HG02884 (cell line): ENCODE measurements at regions not wholly inside any gene's neighbourhood (a gene's known extent, or its start where the extent isn't known, plus 50 kb on each side); places are given as distances from the start of the nearest gene placed in this dataset.
"Not testable (repeated sequence)": the region's sequence is repeated elsewhere in the genome, so short reads cannot be mapped to it uniquely, and the experiment has no call there.

Experiments used
- ATAC-seq: cut with Tn5 transposase; IDR thresholded peaks from one replicate; pipeline ENCODE4 v1.9.1; 2021; ENCODE audit warnings: mild to moderate bottlenecking, moderate library complexity; ENCODE audit not compliant: unreplicated experiment

DNA sequence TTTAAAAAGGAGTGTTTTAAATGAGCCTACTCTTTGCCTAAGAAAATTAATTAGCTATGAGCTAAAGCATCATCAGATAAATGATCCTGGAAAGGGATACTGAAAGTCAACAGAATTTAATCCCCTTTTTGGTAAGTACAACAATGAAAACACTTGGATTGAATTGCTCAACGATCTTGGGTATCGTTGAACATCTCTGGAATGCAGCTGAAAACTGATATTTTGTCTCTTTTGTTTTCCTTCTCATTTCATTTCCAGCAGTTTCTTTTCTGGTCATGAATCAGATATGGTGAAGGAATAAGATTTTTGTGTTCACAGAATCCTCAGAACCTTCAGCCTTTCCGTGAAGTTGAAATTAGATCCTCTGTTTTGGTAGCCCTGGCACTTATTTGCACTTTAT lies 771.2 kb downstream of the FSCB start:
- no peak for ATAC-seq

DNA sequence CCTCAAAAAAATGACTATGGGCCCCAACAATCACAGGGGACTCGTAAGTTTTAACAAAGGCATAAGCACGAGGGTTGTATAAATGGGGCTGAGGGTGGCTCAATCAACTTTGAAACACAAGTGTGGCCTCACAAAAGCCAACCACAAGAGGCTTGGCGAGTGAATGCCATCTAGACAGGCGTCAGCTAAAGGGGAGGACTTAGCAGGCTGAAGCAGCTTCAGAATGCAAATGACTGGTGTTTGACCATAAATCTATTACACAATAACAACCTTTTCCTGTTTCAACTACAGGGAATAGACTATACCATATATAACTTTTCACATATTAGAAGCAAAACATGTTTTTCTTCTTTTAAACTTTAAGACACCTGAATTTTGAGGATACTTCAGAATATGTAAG lies 777.9 kb downstream of the FSCB start:
- no peak for ATAC-seq

- ATAC-seq = no peak
Measured at GRCh38 chr14:43706900-43707299, 800.2 kb downstream of the FSCB start.

- not testable (repeated sequence) for ATAC-seq
Measured at GRCh38 chr14:43698561-43699284, 808.4 kb downstream of the FSCB start.

DNA sequence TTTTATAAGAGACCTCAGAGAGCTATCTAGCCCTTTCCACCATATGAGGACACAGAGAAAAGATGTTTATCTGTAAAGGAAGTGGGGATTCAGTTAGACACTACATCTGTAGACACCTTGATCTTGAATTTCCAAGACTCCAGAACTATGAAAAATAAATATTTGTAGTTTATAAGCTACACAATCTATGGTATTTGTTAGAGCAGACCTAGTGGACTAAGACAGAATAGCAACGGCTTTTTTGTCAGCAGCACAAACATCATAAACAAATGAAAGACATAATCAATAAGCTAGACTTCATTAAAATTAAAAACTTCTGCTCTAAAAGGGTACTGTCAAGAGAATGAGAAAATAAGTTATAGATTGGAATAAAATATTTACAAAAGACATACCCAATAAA lies 810.1 kb downstream of the FSCB start:
- no peak for ATAC-seq

DNA sequence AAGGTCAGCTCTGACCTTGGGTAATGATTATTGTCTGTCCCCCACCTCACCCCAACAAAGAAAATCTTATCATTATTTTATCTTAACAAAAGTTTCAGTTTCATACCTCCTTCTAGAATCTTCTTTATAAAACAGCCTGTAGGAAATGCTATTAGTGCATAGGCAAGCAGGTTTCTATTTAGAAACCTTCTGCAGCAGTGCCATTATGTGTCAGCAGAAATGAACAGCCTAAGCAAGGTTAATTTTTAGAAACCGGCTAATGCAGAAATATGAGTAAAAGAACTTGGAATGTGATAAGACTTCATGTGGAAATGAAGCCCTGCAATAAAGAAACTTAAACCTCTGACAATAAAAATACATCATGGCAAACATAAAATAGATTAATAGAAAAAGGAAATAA lies 814.4 kb downstream of the FSCB start:
- no peak for ATAC-seq

DNA sequence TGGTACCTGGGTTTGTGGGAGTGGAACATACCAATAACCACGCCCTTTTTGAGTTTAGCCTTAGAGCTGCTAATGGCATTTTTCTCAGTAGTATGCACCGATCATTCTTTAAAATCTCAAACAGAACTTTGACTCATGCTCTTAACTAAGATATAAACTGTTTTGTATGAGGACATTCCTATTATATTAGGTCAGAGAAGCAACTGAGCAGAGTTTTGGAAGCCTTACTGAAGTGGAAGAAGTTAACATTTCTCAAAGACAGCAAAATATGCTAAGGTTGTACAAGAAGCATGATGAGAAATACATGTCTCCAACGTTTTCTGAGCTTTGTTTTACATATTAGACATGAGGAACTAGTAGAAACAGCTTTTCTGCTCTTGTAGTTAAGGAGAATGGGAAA lies 819.2 kb downstream of the FSCB start:
- no peak for ATAC-seq

DNA sequence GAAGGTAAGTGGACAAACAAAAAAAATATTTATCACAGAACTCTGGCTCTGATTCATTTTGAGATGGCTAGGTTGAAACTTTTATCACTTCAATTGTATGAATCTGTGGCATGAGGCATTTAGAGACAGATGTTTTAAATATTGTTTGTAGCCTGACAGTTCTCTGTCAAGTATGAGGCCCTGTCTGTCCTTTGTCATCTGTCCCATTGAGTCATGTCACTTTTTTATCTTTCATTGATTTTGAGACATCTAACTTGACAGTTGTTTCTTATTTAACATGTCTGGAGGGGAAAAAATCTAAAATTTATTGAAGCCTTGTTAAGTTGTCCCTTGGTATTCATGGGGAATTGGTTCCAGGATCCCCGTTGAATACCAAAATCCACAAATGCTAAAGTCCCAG lies 829.5 kb downstream of the FSCB start:
- no peak for ATAC-seq

DNA sequence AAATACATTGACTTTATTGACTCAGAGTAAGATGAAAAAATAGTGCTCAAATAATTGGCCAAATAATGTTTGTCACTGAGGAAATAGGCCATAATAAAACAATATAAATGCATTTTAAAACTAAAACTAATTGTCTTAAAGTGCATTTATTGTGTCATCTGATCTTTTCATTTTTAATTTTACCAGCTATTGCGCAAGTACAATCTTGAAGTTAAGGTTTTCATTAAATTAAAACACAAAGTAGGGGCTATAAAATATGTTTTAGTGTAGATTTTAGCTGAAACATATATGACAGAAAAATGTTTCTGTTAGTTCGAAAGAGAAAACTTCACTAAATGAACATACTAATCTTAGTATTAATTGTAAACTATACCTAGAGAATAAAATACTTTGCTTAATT lies 832.8 kb downstream of the FSCB start:
- no peak for ATAC-seq

DNA sequence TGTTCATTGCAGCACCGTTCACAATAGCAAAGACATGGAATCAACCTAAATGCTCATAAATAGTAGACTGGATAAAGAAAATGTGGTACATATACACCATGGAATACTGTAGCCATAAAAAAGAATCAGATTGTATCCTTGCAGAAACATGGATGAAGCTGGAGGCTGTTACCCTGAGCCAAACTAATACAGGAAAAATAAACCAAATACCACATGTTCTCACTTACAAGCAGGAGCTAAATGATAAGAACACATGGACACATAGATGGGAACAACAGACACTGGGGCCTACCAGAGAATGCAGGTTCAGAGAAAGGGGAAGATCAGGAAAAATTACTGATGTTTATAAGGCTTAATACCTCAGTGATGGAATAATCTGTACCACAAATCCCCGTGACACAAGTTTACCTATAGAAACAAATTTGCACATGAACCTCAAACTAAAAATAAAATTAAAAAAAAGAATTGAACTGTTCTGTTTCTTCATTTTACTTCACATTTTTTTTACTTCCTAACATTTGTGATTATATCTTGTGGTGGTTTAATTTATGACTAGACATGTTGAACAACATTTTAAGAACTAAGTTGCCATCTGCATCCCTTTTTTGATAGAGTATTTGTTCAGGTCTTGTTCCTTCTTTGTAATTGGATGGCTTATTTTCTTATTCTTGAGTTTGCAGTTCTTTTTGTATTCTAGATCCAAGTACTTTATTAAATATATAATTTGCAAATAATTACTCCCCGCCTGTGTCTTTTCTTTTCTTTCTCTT lies 835.2 kb downstream of the FSCB start:
- ATAC-seq = no peak

- ATAC-seq = no peak
Measured at GRCh38 chr14:43669355-43669754, 837.7 kb downstream of the FSCB start.

DNA sequence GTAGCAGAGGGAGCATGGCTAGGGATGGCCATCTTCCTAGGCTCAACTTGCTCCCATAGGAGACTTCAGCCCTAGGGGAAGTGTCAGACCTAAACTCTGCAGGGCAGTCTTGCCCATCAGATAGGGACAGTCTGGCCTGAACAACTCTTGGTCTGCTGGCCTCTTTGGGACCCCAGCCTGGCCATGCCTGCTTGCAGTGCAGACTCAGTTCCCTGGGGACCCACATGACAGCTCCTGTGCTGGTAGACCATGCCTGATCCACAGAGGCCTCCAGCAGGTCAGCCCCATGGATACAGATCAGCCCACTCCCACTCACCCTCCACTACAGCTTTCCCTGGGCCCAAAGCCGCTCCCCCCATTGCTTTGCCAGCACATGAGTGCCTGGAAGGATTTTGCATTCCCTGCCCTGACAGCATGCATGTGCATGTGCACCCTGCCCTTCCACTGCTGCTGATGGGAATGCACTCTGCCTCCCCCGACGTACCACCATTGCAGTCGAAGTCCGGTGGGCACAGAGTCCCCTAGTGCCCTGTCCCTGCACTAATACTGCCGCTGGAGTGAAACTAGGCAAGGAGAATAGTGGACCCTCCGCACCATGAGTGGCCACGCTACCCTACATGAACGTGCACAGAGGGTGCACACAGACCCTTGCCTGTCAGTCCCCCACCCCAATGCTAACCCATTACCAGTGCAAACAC lies 841.4 kb downstream of the FSCB start:
- ATAC-seq = no peak

GRCh38 chr14:43655194-43655593 lies 851.9 kb downstream of the FSCB start:
- ATAC-seq = not testable (repeated sequence)

GRCh38 chr14:43651896-43652295 lies 855.2 kb downstream of the FSCB start:
- no peak for ATAC-seq

GRCh38 chr14:43651185-43651787 lies 855.8 kb downstream of the FSCB start:
- no peak for ATAC-seq

- ATAC-seq = no peak
Measured at GRCh38 chr14:43649508-43649907, 857.6 kb downstream of the FSCB start.

- no peak for ATAC-seq
Measured at GRCh38 chr14:43647302-43647701, 859.8 kb downstream of the FSCB start.

GRCh38 chr14:43640718-43641267 lies 866.3 kb downstream of the FSCB start:
- no peak for ATAC-seq

DNA sequence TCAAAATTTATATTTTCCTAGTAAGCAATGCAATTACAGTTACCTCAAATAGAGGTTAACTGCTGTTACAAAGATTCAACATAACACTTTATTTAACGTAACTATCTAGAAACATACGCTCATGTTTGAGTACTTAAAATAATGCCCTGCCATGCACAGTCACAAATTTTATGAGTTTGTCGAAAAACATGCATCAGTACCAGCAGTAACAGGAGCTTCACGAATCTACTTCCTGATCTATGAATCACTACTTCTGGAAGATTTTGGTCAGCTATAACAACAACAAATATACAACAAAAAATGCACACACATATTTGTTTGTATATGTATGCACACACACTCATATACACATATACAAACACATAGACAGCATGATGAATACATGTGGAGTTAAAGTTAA lies 881.8 kb downstream of the FSCB start:
- no peak for ATAC-seq

DNA sequence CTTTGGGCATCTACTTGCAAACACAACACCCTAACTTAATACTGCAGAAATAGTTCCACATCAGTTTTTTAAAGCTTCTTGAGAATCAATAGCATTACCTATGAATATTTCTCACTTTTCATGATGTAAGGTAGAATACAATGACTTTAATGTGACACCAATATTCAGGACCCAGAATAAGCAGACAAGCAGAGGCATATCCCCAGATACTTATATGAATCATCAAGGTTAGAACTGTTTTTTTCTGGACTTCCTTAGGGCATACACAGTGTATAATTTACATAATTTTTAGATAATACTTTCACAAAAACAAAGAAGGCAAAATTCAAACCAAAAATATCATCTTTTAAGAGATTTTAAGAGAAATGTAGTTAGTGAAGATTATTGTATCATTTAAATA lies 885.8 kb downstream of the FSCB start:
- ATAC-seq = no peak

DNA sequence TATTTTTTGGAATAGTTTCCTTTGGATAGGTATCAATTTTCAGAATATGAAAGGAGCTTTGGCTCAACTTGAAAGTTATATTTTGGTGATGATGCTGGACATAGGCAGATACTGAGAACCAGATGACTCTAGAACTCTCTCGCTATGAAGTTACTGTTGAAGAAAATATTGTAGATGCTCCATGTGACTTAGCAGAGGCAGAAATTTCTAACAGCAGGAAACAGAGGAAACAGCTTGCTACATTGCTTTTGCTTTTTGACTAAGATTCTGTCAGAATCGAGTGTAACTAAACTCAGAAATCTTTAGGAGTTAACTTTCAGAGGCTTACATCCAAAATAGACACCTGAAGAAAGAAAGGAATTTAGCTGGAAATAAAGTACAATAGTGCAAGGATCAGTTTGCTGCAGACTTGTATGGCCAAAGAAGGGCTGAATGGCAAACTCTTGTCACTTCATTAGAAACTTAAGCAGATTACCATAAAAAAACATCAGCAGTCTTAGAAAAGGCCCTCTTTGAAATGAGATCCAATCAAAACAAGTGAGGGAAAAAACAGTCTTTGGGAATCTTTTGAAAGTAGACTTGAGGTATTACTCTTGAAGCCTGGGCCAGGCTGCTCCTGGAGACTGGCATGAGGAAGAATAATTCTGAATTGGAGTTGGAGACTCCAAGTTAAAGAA lies 911.8 kb downstream of the FSCB start:
- no peak for ATAC-seq
